HG03097 (cell line): ENCODE measurements at regions not wholly inside any gene's neighbourhood (a gene's known extent, or its start where the extent isn't known, plus 50 kb on each side); places are given as distances from the start of the nearest gene placed in this dataset.
A peak's percentile ranks its signal among the peaks of the same experiment; 100 is the strongest.
"Not testable (repeated sequence)": the region's sequence is repeated elsewhere in the genome, so short reads cannot be mapped to it uniquely, and the experiment has no call there.

Experiments
- ATAC-seq: cut with Tn5 transposase; IDR thresholded peaks from one replicate; pipeline ENCODE4 v1.9.1; 2021; ENCODE audit not compliant: unreplicated experiment, low FRiP score

DNA sequence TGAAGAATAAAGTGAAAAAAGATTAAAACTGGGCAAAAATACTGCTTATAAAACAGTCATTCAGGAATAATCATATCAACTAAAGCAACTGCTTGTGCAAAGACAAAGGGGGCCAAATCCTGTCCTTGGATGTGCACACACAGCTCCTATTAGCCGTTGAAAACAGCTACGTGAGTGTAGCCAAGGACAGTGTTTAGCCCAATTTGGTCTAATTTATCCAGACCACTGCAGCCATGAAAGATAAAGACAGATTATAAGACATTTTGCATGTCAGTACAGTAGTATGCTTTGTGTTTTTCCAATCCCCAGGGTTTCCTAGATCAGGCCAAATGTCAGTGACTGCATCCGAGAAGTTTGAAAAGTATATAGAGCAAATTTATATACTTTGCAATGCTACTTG lies 146.3 kb upstream of the PKN2 start:
- no peak for ATAC-seq

GRCh38 chr1:88538222-88538899 lies 145.7 kb upstream of the PKN2 start:
- no peak for ATAC-seq

- no peak for ATAC-seq
Observed at GRCh38 chr1:88540255-88540654, 143.8 kb upstream of the PKN2 start.

DNA sequence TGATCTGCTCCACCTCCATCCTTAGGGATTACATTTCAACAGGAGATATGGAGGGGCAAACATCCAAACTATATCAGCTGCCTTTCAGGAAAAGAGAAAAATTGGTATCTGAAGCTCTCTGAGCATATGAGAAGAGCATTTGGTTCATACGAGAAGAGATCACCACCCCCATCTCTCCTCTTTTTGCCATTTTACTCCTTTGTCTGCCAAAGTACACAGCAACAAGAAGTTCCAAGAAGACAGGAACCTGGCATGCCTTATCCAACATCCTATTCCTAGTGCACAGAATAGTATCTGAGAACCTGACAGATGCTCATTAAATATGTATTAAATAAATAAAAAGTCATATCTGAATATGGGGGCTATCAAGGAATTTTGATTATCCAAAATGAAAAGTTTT lies 142.5 kb upstream of the PKN2 start:
- ATAC-seq: no peak

GRCh38 chr1:88544195-88544594 lies 139.9 kb upstream of the PKN2 start:
- ATAC-seq: no peak

DNA sequence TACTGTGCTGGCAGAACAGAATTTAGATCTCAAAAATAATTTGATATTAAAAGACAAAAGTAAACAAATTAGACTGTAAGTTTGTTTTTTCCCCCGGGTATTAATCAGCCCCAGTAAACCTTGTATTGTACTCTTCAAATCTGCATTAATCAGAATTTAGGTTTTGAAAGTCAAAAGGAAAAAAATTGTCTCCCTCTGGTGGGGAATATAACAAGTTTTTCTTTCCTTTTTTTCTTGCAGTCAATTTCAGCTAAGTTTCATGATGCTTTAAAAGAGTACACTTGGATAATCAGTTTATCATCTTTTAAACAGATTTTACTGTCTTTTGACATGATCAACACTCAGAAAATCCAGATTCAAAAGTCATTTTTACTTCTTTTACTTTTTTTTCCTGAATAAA lies 134.5 kb upstream of the PKN2 start:
- ATAC-seq: no peak

- ATAC-seq: no peak
Observed at GRCh38 chr1:88552226-88552625, 131.8 kb upstream of the PKN2 start.

DNA sequence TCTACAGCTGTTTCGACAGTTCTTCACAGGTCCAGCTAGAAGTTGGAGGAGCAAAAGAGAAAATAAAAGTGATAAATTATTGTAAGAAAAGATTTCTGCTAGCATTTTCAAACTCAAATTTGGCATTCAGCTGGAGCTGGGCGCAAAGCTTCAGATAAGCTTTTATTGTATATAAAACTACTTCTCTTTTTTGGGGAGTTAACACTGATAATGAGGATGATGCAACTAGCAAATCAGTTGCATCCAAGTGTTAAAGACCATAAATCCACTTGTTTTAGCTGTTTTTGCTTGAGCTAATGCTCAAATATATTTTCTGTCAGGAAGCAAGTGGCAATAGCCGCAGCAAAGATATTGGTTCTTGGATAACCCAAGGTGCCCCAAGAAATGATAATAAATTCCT lies 127.1 kb upstream of the PKN2 start:
- no peak for ATAC-seq

- no peak for ATAC-seq
Observed at GRCh38 chr1:88560621-88561020, 123.5 kb upstream of the PKN2 start.

- ATAC-seq: no peak
Observed at GRCh38 chr1:88562991-88563390, 121.1 kb upstream of the PKN2 start.

GRCh38 chr1:88566615-88567387 lies 117.3 kb upstream of the PKN2 start:
- ATAC-seq: no peak

- no peak for ATAC-seq
Observed at GRCh38 chr1:88571506-88571905, 112.6 kb upstream of the PKN2 start.

DNA sequence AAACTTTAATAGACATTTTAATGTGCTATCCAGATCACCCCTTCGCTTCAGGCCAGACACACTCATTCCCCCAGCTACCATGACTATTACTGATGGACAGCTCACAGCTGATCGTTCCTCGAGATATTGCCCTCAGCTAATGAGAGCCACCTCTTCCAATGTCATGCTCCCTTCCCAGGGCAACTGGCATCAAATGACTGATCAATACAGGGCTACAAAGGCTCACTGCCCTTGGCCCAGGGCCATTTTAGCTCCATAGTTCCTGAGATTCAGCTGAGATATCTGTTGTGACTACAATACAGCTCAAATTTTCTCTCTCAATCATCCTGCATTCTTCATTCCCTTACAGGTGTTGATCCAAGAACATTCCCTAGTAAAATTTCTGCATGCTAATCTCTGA lies 104.5 kb upstream of the PKN2 start:
- no peak for ATAC-seq

GRCh38 chr1:88581703-88582102 lies 102.4 kb upstream of the PKN2 start:
- ATAC-seq: no peak

- no peak for ATAC-seq
Observed at GRCh38 chr1:88593358-88593757, 90.7 kb upstream of the PKN2 start.

DNA sequence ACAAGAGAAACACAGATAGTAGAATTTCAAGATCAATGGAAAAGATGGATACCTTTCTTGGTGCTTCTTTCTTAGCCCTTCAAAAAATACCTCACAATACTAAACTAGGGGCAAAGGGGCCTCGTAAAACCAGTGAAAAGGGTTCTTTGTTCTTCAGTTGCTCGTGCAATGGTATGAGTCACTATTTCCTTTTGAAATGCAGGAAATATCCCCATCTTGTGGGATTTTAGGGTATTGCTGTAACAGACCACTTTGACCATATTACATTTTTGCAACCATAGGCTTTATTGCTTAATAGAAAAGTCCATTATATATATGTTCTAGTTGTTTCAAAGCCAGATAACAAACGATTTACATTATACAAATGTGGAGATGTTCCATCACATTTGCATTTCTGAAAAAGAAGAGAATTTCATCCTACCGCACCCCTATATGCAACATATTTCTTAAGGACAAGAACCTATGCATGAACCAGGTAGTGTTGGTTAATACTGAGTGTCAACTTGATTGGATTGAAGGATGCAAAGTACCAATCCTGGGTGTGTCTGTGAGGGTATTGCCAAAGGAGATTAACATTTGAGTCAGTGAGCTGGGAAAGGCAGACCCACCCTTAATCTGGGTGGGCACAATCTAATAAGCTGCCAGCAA lies 88.6 kb upstream of the PKN2 start:
- no peak for ATAC-seq

DNA sequence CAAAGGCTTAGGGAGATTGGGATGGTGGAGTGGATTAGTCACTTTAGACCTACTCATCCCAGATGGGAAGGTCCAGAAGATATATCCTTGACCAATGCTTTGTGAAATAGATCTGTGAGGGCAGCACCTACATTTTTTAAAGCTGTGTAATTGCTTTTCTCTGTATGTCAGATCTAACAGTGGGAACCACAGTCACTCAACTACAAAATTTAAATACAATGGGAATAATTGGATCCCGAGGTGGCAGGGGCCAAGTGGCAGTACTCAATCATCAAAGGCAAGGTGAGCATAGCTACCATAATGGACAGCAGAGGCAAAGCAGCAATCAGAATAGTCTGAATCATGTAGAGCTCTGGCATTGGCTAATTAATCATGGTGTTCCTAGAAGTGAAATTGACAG lies 86.1 kb upstream of the PKN2 start:
- not testable (repeated sequence) for ATAC-seq

- peak; percentile 74 for ATAC-seq
Observed at GRCh38 chr1:88608139-88608943, 75.7 kb upstream of the PKN2 start.

DNA sequence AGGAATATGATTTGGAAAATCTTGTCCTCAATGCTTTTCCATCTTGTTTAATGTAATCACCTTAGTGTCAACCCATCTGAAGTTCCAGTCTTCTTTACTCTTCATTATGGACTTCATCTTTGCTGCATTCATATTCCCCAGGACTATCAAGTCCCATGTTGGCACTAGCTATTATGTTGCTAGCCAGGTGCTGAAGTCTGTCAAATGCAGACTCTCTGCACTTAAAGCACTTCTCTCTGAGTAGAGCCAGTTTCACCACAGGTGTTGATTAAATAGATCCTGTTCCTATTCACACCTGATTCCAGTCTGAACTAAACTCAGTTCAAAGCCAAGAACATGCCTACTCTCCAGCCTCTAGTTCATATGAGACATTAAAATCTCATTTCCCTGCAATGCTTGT lies 75.0 kb upstream of the PKN2 start:
- ATAC-seq: no peak

DNA sequence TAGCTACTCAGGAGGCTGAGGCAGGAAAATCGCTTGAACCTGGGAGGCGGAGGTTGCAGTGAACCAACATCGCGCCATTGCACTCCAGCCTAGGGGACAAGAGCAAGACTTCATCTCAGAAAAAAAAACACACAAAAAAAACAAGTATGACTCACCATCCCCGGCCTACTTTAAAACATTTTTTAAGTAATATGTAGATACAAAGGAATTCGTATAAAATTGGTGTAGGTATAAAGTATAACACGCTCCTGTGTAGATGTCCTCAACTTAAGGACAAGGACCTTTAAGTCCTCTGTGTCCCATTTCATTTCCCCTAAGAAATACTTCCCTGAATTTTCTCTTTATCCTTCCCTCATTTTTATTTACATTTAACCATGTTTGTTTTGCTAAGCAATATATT lies 73.4 kb upstream of the PKN2 start:
- ATAC-seq: no peak

DNA sequence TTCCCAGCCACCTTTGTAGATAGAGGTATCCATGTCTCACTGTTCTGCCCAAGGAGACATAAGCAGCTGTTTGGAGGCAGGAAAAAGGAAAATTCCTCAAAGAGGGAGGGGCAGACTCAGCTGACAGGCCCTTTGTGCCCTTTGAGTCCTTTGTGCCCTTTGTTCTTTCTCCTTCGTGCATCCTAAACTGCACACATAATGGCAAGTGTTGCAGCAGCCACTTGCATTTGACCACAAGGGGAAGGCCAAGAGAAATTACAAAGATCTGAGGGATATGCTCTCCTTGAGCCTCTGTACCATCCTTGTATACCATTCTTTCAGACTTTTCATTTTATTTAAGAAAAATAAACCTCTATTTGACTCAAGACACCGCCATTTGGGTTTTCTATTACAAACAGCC lies 71.8 kb upstream of the PKN2 start:
- no peak for ATAC-seq
